Liver (tissue), 3 donors: ENCODE measurements at regions not wholly inside any gene's neighbourhood (a gene's known extent, or its start where the extent isn't known, plus 50 kb on each side); places are given as distances from the start of the nearest gene placed in this dataset.

Source experiments
- ATF3 ChIP-seq: IDR thresholded peaks from 2 replicates; pipeline ENCODE4 v1.6.1; 2016; ENCODE audit warnings: antibody characterized with exemption
- FOXA1 ChIP-seq: IDR thresholded peaks from 2 replicates; pipeline ENCODE4 v1.6.1; 2016; ENCODE audit warnings: antibody characterized with exemption
- RAD21 ChIP-seq, 2 donors: IDR thresholded peaks; 2 replicates each; pipeline ENCODE4 v1.6.1; 2016; ENCODE audit warnings: antibody characterized with exemption in 2 of 2, mild to moderate bottlenecking in 2 of 2
- RXRA ChIP-seq, 2 donors: IDR thresholded peaks; 2 replicates each; pipeline ENCODE4 v1.6.1; 2017 to 2018; ENCODE audit warnings: antibody characterized with exemption in 2 of 2, mild to moderate bottlenecking in 1 of 2
- ZBTB33 ChIP-seq: IDR thresholded peaks from 2 replicates; pipeline ENCODE4 v1.6.1; 2016; ENCODE audit warnings: antibody characterized with exemption
- TF ChIP-seq, protein P1 (sequence below): fragments of 150-350 bp; IDR thresholded peaks from 2 replicates; pipeline ENCODE4 v1.5.1; 2017; ENCODE audit warnings: improper control_type of control experiment, low read depth, low read length; ENCODE audit not compliant: missing input control
- TF ChIP-seq, protein P2 (sequence below): IDR thresholded peaks from 2 replicates; pipeline ENCODE4 v1.6.1; 2016; ENCODE audit warnings: antibody characterized with exemption
- TF ChIP-seq, protein P3 (sequence below): IDR thresholded peaks from 2 replicates; pipeline ENCODE4 v1.6.1; 2016; ENCODE audit warnings: antibody characterized with exemption, mild to moderate bottlenecking
- donor health status: healthy.
- donor health status: healthy.

GRCh38 chr15:25972141-25972675, 109.1 kb upstream of the ATP10A start:
- TF ChIP-seq RAD21 (IDR thresholded peaks at IDR 0.05), result no peak
- TF ChIP-seq, protein P1, sequence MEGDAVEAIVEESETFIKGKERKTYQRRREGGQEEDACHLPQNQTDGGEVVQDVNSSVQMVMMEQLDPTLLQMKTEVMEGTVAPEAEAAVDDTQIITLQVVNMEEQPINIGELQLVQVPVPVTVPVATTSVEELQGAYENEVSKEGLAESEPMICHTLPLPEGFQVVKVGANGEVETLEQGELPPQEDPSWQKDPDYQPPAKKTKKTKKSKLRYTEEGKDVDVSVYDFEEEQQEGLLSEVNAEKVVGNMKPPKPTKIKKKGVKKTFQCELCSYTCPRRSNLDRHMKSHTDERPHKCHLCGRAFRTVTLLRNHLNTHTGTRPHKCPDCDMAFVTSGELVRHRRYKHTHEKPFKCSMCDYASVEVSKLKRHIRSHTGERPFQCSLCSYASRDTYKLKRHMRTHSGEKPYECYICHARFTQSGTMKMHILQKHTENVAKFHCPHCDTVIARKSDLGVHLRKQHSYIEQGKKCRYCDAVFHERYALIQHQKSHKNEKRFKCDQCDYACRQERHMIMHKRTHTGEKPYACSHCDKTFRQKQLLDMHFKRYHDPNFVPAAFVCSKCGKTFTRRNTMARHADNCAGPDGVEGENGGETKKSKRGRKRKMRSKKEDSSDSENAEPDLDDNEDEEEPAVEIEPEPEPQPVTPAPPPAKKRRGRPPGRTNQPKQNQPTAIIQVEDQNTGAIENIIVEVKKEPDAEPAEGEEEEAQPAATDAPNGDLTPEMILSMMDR, result no peak
- TF ChIP-seq, protein P2, sequence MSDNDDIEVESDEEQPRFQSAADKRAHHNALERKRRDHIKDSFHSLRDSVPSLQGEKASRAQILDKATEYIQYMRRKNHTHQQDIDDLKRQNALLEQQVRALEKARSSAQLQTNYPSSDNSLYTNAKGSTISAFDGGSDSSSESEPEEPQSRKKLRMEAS, result no peak
- TF ChIP-seq RXRA (IDR thresholded peaks at IDR 0.05), result no peak
- TF ChIP-seq ZBTB33, result no peak
- TF ChIP-seq, protein P3, sequence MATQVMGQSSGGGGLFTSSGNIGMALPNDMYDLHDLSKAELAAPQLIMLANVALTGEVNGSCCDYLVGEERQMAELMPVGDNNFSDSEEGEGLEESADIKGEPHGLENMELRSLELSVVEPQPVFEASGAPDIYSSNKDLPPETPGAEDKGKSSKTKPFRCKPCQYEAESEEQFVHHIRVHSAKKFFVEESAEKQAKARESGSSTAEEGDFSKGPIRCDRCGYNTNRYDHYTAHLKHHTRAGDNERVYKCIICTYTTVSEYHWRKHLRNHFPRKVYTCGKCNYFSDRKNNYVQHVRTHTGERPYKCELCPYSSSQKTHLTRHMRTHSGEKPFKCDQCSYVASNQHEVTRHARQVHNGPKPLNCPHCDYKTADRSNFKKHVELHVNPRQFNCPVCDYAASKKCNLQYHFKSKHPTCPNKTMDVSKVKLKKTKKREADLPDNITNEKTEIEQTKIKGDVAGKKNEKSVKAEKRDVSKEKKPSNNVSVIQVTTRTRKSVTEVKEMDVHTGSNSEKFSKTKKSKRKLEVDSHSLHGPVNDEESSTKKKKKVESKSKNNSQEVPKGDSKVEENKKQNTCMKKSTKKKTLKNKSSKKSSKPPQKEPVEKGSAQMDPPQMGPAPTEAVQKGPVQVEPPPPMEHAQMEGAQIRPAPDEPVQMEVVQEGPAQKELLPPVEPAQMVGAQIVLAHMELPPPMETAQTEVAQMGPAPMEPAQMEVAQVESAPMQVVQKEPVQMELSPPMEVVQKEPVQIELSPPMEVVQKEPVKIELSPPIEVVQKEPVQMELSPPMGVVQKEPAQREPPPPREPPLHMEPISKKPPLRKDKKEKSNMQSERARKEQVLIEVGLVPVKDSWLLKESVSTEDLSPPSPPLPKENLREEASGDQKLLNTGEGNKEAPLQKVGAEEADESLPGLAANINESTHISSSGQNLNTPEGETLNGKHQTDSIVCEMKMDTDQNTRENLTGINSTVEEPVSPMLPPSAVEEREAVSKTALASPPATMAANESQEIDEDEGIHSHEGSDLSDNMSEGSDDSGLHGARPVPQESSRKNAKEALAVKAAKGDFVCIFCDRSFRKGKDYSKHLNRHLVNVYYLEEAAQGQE, result no peak
- TF ChIP-seq FOXA1, result no peak
- TF ChIP-seq ATF3, result no peak
